NCI-H2196 treated with DMSO at 0.1 percent for 48 hours (cell line): ENCODE measurements at regions not wholly inside any gene's neighbourhood (a gene's known extent, or its start where the extent isn't known, plus 50 kb on each side); places are given as distances from the start of the nearest gene placed in this dataset.

ENCODE experiments used
- DNase-seq: peaks from one replicate; lab custom pipeline; 2025; ENCODE audit not compliant: unreplicated experiment; lab: John Stamatoyannopoulos, UW

- DNase-seq, result no peak
These were observed 275.5 kb upstream of the FMN2 start for GRCh38 chr1:239816081-239816782.

GRCh38 chr1:239817276-239817675 lies 274.4 kb upstream of the FMN2 start:
- DNase-seq, result no peak

GRCh38 chr1:239817801-239818200 lies 273.9 kb upstream of the FMN2 start:
- DNase-seq, result no peak

- no peak for DNase-seq
These were observed 272.6 kb upstream of the FMN2 start for GRCh38 chr1:239819096-239819495.

- DNase-seq, result no peak
These were observed 271.9 kb upstream of the FMN2 start for GRCh38 chr1:239819756-239820250.

- DNase-seq, result no peak
These were observed 267.8 kb upstream of the FMN2 start for GRCh38 chr1:239823852-239824251.

GRCh38 chr1:239826211-239826610 lies 265.5 kb upstream of the FMN2 start:
- no peak for DNase-seq

GRCh38 chr1:239826736-239827135 lies 264.9 kb upstream of the FMN2 start:
- DNase-seq, result no peak

GRCh38 chr1:239829535-239829934 lies 262.1 kb upstream of the FMN2 start:
- no peak for DNase-seq

- DNase-seq, result no peak
These were observed 259.9 kb upstream of the FMN2 start for GRCh38 chr1:239831577-239832355.

- no peak for DNase-seq
These were observed 258.0 kb upstream of the FMN2 start for GRCh38 chr1:239833723-239834122.

GRCh38 chr1:239835946-239836440 lies 255.7 kb upstream of the FMN2 start:
- no peak for DNase-seq

GRCh38 chr1:239840336-239840735 lies 251.3 kb upstream of the FMN2 start:
- no peak for DNase-seq

- no peak for DNase-seq
These were observed 250.9 kb upstream of the FMN2 start for GRCh38 chr1:239840790-239841189.

GRCh38 chr1:239841631-239842030 lies 250.1 kb upstream of the FMN2 start:
- DNase-seq, result no peak

- DNase-seq, result no peak
These were observed 248.1 kb upstream of the FMN2 start for GRCh38 chr1:239843541-239843940.

GRCh38 chr1:239844833-239845232 lies 246.8 kb upstream of the FMN2 start:
- DNase-seq, result no peak

- DNase-seq, result no peak
These were observed 236.8 kb upstream of the FMN2 start for GRCh38 chr1:239854922-239855321.

- DNase-seq, result no peak
These were observed 235.6 kb upstream of the FMN2 start for GRCh38 chr1:239856067-239856466.

GRCh38 chr1:239856924-239857323 lies 234.8 kb upstream of the FMN2 start:
- DNase-seq, result no peak

GRCh38 chr1:239858057-239858456 lies 233.6 kb upstream of the FMN2 start:
- no peak for DNase-seq

- no peak for DNase-seq
These were observed 233.2 kb upstream of the FMN2 start for GRCh38 chr1:239858529-239858928.
